ENCODE measurements at regions not wholly inside any gene's neighbourhood (a gene's known extent, or its start where the extent isn't known, plus 50 kb on each side); places are given as distances from the start of the nearest gene placed in this dataset.

GRCh38 chr3:180496995-180497394 is 105.0 kb upstream of the TTC14 start:
- Histone ChIP-seq H3K27ac (ENCODE audit: extremely low read length, insufficient read depth, low read length) (no peak overlapping the region), H3K27me3 (ENCODE audit: control insufficient read depth in 1 of 2, insufficient read depth in 2 of 2, low read length in 2 of 2) (no peaks in the 10 kb centered on the region), H3K4me3 (replicated peaks in 1 of 3; ENCODE audit: insufficient read depth in 1 of 3, low read depth in 2 of 3, low read length in 3 of 3) (no peak overlapping the region), H3K4me2 (ENCODE audit: low read depth, low read length) (no peak overlapping the region), H3K4me1 (ENCODE audit: insufficient read depth, low read length) (no peaks in the 10 kb centered on the region), H3K36me3 (replicated peaks in 1 of 2; ENCODE audit: control insufficient read depth in 1 of 2, insufficient read depth in 2 of 2, low read length in 2 of 2) (no peaks in the 10 kb centered on the region), H3K9me3 (ENCODE audit: low read length) (peaks cover 20% of the 10 kb centered on the region), H3K9ac (ENCODE audit: insufficient read depth, low read depth, low read length) (no peak overlapping the region), H2AFZ (ENCODE audit: low read length) (no peak overlapping the region), H4K20me1 (ENCODE audit: insufficient read depth, low read length) (no peaks in the 10 kb centered on the region), H3K79me2 (ENCODE audit: insufficient read depth, low read length) (no peaks in the 10 kb centered on the region)
- FAIRE-seq (no peak), DNase-seq (ENCODE audit: low spot score) (no peak), ATAC-seq (no peak)
- intact Hi-C loops (cut with micrococcal nuclease; ENCODE audit: unreplicated experiment) (no loop called here), in situ Hi-C loops (cut with HindIII; ENCODE audit: extremely low pct_ligation_motif_present, low pct_unique_long_range_greater_than_20kb) (no loop called here)
- POLR2A ChIA-PET: no interaction called here
- no TSS peak for BruUV-seq (replicated peaks)
- 11% methylated on average over 3 of the region's 3 CpGs for whole genome bisulfite sequencing (ENCODE audit: low lambda C conversion rate)
- TF ChIP-seq ZNF337 (CRISPR knock-in tag; IDR thresholded peaks at IDR 0.05; ENCODE audit: borderline replicate concordance, low read depth) (no peak), CBX2 (IDR thresholded peaks at IDR 0.05; ENCODE audit: low read depth, low read length) (no peak), CBX2 (CRISPR knock-in tag; IDR thresholded peaks at IDR 0.05; ENCODE audit: low read depth) (no peak), ZBTB42 (CRISPR knock-in tag; IDR thresholded peaks at IDR 0.05) (no peak), HMG20A (CRISPR knock-in tag; IDR thresholded peaks at IDR 0.05; ENCODE audit: borderline replicate concordance) (no peak)
- CTCF ChIA-PET (ENCODE audit: low intra/inter-chr PET ratio, low total read pairs): no interaction called here

GRCh38 chr3:180516368-180516767 is 85.6 kb upstream of the TTC14 start:
- in situ Hi-C loops (cut with HindIII; ENCODE audit: extremely low pct_ligation_motif_present, low pct_unique_long_range_greater_than_20kb) (no loop called here), intact Hi-C loops (cut with micrococcal nuclease; ENCODE audit: unreplicated experiment) (no loop called here)
- no peaks in the 10 kb centered on the region for H3K27me3 ChIP-seq (ENCODE audit: control insufficient read depth in 1 of 2, insufficient read depth in 2 of 2, low read length in 2 of 2)
- no peak overlapping the region for H3K4me2 ChIP-seq (ENCODE audit: low read depth, low read length)
- no peaks in the 10 kb centered on the region for H3K4me1 ChIP-seq (ENCODE audit: insufficient read depth, low read length)
- 0% methylated on average over 1 of the region's 2 CpGs for WGBS (ENCODE audit: low lambda C conversion rate)
- H3K4me3 ChIP-seq (replicated peaks in 1 of 3; ENCODE audit: insufficient read depth in 1 of 3, low read depth in 2 of 3, low read length in 3 of 3): no peak overlapping the region
- ChIA-PET CTCF (ENCODE audit: low intra/inter-chr PET ratio, low total read pairs) (no interaction called here), POLR2A (no interaction called here)
- H3K36me3 ChIP-seq (replicated peaks in 1 of 2; ENCODE audit: control insufficient read depth in 1 of 2, insufficient read depth in 2 of 2, low read length in 2 of 2): no peaks in the 10 kb centered on the region
- FAIRE-seq: no peak
- H3K9ac ChIP-seq (ENCODE audit: insufficient read depth, low read depth, low read length): no peak overlapping the region
- BruUV-seq (replicated peaks): no TSS peak
- no peak for ATAC-seq
- H2AFZ ChIP-seq (ENCODE audit: low read length): no peak overlapping the region
- no peaks in the 10 kb centered on the region for H3K79me2 ChIP-seq (ENCODE audit: insufficient read depth, low read length)
- H3K27ac ChIP-seq (ENCODE audit: extremely low read length, insufficient read depth, low read length): no peak overlapping the region
- no peak for DNase-seq (ENCODE audit: low spot score)
- H3K9me3 ChIP-seq (ENCODE audit: low read length): no peaks in the 10 kb centered on the region
- no peaks in the 10 kb centered on the region for H4K20me1 ChIP-seq (ENCODE audit: insufficient read depth, low read length)
- TF ChIP-seq KDM5B (CRISPR knock-in tag; IDR thresholded peaks at IDR 0.05; ENCODE audit: borderline replicate concordance): no peak
- no peak for TF ChIP-seq ZNF354B (CRISPR knock-in tag; IDR thresholded peaks at IDR 0.05)
- no peak for TF ChIP-seq XBP1 (CRISPR knock-in tag; IDR thresholded peaks at IDR 0.05)
- TF ChIP-seq, protein P1, sequence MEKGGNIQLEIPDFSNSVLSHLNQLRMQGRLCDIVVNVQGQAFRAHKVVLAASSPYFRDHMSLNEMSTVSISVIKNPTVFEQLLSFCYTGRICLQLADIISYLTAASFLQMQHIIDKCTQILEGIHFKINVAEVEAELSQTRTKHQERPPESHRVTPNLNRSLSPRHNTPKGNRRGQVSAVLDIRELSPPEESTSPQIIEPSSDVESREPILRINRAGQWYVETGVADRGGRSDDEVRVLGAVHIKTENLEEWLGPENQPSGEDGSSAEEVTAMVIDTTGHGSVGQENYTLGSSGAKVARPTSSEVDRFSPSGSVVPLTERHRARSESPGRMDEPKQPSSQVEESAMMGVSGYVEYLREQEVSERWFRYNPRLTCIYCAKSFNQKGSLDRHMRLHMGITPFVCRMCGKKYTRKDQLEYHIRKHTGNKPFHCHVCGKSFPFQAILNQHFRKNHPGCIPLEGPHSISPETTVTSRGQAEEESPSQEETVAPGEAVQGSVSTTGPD (CRISPR knock-in tag; IDR thresholded peaks at IDR 0.05): no peak
- TF ChIP-seq, protein P2, sequence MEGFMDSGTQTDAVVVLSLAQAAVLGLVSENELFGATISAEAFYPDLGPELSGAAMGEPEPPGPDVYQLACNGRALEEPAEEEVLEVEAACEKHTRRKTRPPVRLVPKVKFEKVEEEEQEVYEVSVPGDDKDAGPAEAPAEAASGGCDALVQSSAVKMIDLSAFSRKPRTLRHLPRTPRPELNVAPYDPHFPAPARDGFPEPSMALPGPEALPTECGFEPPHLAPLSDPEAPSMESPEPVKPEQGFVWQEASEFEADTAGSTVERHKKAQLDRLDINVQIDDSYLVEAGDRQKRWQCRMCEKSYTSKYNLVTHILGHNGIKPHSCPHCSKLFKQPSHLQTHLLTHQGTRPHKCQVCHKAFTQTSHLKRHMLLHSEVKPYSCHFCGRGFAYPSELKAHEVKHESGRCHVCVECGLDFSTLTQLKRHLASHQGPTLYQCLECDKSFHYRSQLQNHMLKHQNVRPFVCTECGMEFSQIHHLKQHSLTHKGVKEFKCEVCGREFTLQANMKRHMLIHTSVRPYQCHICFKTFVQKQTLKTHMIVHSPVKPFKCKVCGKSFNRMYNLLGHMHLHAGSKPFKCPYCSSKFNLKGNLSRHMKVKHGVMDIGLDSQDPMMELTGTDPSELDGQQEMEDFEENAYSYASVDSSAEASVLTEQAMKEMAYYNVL (CRISPR knock-in tag; IDR thresholded peaks at IDR 0.05; ENCODE audit: borderline replicate concordance): no peak
- no peak for TF ChIP-seq ARID3A (IDR thresholded peaks at IDR 0.05; ENCODE audit: low read depth, low read length)
- no peak for TF ChIP-seq PRDM4 (CRISPR knock-in tag; IDR thresholded peaks at IDR 0.05; ENCODE audit: borderline replicate concordance)
